ENCODE measurements at regions not wholly inside any gene's neighbourhood (a gene's known extent, or its start where the extent isn't known, plus 50 kb on each side); places are given as distances from the start of the nearest gene placed in this dataset.

DNA sequence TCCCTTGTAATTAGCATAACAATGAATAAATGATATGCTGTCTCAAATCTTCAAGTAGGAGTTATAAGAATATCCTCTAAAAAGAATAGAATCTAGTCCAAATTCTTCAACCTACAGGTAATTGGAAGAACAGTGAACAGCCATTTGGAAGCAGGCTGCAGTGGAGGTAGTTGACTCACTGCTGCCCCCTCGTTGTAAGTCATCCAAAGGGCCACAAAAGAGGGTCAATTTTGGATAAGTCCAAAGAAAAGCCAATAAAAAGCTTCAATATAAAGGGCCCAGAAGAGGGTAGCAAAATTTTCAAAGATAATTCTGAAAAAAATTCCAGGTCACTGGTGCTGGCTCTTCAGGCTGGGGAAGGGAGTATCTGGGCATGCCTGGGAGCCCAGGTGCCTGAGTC, 60.8 kb upstream of the SSTR4 start:
- Histone ChIP-seq H2BK15ac (ENCODE audit: low read depth, low read length) (no peak overlapping the region), H3K14ac (ENCODE audit: insufficient read depth, low read length) (no peak overlapping the region), H3K23ac (ENCODE audit: insufficient read length, low read depth, low read length) (no peak overlapping the region), H3T11ph (ENCODE audit: low read length) (no peak overlapping the region), H3K79me1 (ENCODE audit: insufficient read depth, low read depth, low read length, poor library complexity, severe bottlenecking) (no peaks in the 10 kb centered on the region), H3K27ac (ENCODE audit: insufficient read length, low read depth, low read length) (no peak overlapping the region), H3K23me2 (ENCODE audit: insufficient read length, low read depth, low read length, poor library complexity, severe bottlenecking) (no peaks in the 10 kb centered on the region), H4K5ac (ENCODE audit: insufficient read length, low read depth, low read length) (no peak overlapping the region), H2BK20ac (ENCODE audit: low read depth, low read length, poor library complexity, severe bottlenecking) (no peak overlapping the region), H3K9ac (ENCODE audit: extremely low read depth, insufficient read length, low read length) (no peak overlapping the region), H4K8ac (replicated peaks; ENCODE audit: insufficient read length, low read depth, low read length) (no peak overlapping the region), H2BK12ac (ENCODE audit: insufficient read length, low read depth, low read length) (no peak overlapping the region), H3K4ac (ENCODE audit: low read depth, low read length) (no peak overlapping the region), H2BK5ac (ENCODE audit: insufficient read length, low read length) (no peak overlapping the region), H3K18ac (ENCODE audit: insufficient read length, low read depth, low read length) (no peak overlapping the region), H4K20me1 (ENCODE audit: control insufficient read depth, insufficient read depth, insufficient read length) (no peaks in the 10 kb centered on the region), H3K27me3 (ENCODE audit: insufficient read depth, low read length) (no peaks in the 10 kb centered on the region), H3K56ac (ENCODE audit: insufficient read length, low read depth, low read length) (no peak overlapping the region), H3K4me2 (ENCODE audit: insufficient read depth, insufficient read length, low read length) (no peak overlapping the region), H2AK5ac (ENCODE audit: insufficient read length, low read length) (no peak overlapping the region), H2BK120ac (ENCODE audit: low read depth, low read length, poor library complexity, severe bottlenecking) (no peak overlapping the region), H4K91ac (ENCODE audit: insufficient read length, low read depth, low read length) (no peak overlapping the region), H3K9me3 (ENCODE audit: control insufficient read depth, low read depth, low read length) (no peaks in the 10 kb centered on the region), H3K4me1 (ENCODE audit: insufficient read depth, low read length) (no peaks in the 10 kb centered on the region), H2AFZ (ENCODE audit: low read length) (no peak overlapping the region), H3K79me2 (ENCODE audit: insufficient read depth, low read length) (no peaks in the 10 kb centered on the region)
- peaks cover 0 to 2% of the 10 kb centered on the region in 2 experiments; a peak in 4 of 5 replicates for H3K9me3 Mint-ChIP-seq
- no peaks in the 10 kb centered on the region for H3K36me3 Mint-ChIP-seq (ENCODE audit: insufficient read depth in 1 of 3, low read depth in 3 of 3)
- WGBS (ENCODE audit: extremely low coverage, insufficient read length, low lambda C conversion rate): no CpG with 5 or more reads among the region's 1 CpG
- no peak overlapping the region for H3K27ac Mint-ChIP-seq
- DNase-seq: peak; percentile 50
- H3K4me3 Mint-ChIP-seq: no peak overlapping the region
- TF ChIP-seq, protein P1, sequence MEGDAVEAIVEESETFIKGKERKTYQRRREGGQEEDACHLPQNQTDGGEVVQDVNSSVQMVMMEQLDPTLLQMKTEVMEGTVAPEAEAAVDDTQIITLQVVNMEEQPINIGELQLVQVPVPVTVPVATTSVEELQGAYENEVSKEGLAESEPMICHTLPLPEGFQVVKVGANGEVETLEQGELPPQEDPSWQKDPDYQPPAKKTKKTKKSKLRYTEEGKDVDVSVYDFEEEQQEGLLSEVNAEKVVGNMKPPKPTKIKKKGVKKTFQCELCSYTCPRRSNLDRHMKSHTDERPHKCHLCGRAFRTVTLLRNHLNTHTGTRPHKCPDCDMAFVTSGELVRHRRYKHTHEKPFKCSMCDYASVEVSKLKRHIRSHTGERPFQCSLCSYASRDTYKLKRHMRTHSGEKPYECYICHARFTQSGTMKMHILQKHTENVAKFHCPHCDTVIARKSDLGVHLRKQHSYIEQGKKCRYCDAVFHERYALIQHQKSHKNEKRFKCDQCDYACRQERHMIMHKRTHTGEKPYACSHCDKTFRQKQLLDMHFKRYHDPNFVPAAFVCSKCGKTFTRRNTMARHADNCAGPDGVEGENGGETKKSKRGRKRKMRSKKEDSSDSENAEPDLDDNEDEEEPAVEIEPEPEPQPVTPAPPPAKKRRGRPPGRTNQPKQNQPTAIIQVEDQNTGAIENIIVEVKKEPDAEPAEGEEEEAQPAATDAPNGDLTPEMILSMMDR (conservative IDR thresholded peaks at IDR 0.05): peak; percentile 85
- peaks cover 17% of the 10 kb centered on the region for H3K27me3 Mint-ChIP-seq (ENCODE audit: low read depth)
- H3K4me1 Mint-ChIP-seq: peaks cover 8 to 9% of the 10 kb centered on the region in 2 experiments
